Loucy (cell line): ENCODE measurements at regions not wholly inside any gene's neighbourhood (a gene's known extent, or its start where the extent isn't known, plus 50 kb on each side); places are given as distances from the start of the nearest gene placed in this dataset.

Experiments
- CTCF ChIP-seq: fragments of 200-600 bp; sonication (generic); conservative IDR thresholded peaks from 2 replicates; pipeline ENCODE4 v1.5.1; 2014; ENCODE audit warnings: mild to moderate bottlenecking, antibody characterized with exemption, low read length
- EZH2phosphoT487 ChIP-seq: fragments of 200-600 bp; IDR thresholded peaks from 2 replicates; pipeline ENCODE4 v1.6.1; 2018; ENCODE audit warnings: antibody characterized with exemption, mild to moderate bottlenecking, moderate library complexity, borderline replicate concordance

- TF ChIP-seq EZH2phosphoT487 (no peak), CTCF (no peak)
Observed at GRCh38 chr5:58318468-58318867, 141.4 kb downstream of the PLK2 start.
